SK-N-SH treated with all-trans-retinoic acid at 6 μM for 48 hours (cell line): ENCODE measurements at regions not wholly inside any gene's neighbourhood (a gene's known extent, or its start where the extent isn't known, plus 50 kb on each side); places are given as distances from the start of the nearest gene placed in this dataset.

Experiments used
- ATAC-seq: fragments of 200-7000 bp; cut with Tn5 transposase; 3 replicates; pipeline ENCODE4 v1.9.1; 2020; ENCODE audit warnings: mild to moderate bottlenecking, moderate library complexity
- BACH2 ChIP-seq: fragments of 250-450 bp; sonication (Bioruptor Pico); IDR thresholded peaks from 2 replicates; pipeline ENCODE4 v1.9.0; 2021; ENCODE audit warnings: mild to moderate bottlenecking, borderline replicate concordance
- CREB5 ChIP-seq: fragments of 250-450 bp; sonication (Bioruptor Pico); IDR thresholded peaks from 2 replicates; pipeline ENCODE4 v1.5.1; 2020; ENCODE audit warnings: low read depth, mild to moderate bottlenecking, moderate library complexity
- ISL1 ChIP-seq: fragments of 250-450 bp; sonication (Bioruptor Pico); IDR thresholded peaks from 2 replicates; pipeline ENCODE4 v2.1.2; 2022; ENCODE audit warnings: mild to moderate bottlenecking, moderate library complexity
- OSR1 ChIP-seq: fragments of 250-450 bp; sonication (Bioruptor Pico); IDR thresholded peaks from 2 replicates; pipeline ENCODE4 v1.8.0; 2022; ENCODE audit warnings: moderate library complexity, mild to moderate bottlenecking, inconsistent platforms
- PATZ1 ChIP-seq: fragments of 250-450 bp; sonication (Bioruptor Pico); IDR thresholded peaks from 2 replicates; pipeline ENCODE4 v1.8.0; 2020; ENCODE audit warnings: mild to moderate bottlenecking, moderate library complexity, borderline replicate concordance
- PPARA ChIP-seq: fragments of 250-450 bp; sonication (Bioruptor Pico); IDR thresholded peaks from 2 replicates; pipeline ENCODE4 v1.5.0; 2020; ENCODE audit warnings: mild to moderate bottlenecking, borderline replicate concordance
- RARB ChIP-seq: fragments of 250-450 bp; sonication (Bioruptor Pico); IDR thresholded peaks from 2 replicates; pipeline ENCODE4 v1.8.0; 2021; ENCODE audit warnings: mild to moderate bottlenecking, moderate library complexity
- SNAI2 ChIP-seq: fragments of 250-450 bp; sonication (Bioruptor Pico); IDR thresholded peaks from 2 replicates; pipeline ENCODE4 v1.5.0; 2020; ENCODE audit warnings: mild to moderate bottlenecking, moderate library complexity
- TCF4 ChIP-seq: fragments of 250-450 bp; sonication (Bioruptor Pico); IDR thresholded peaks from 2 replicates; pipeline ENCODE4 v1.8.0; 2021; ENCODE audit warnings: mild to moderate bottlenecking, moderate library complexity, borderline replicate concordance
- TOX ChIP-seq: fragments of 250-450 bp; sonication (Bioruptor Pico); IDR thresholded peaks from 2 replicates; pipeline ENCODE4 v1.8.0; 2021; ENCODE audit warnings: mild to moderate bottlenecking, moderate library complexity, borderline replicate concordance
- TSHZ2 ChIP-seq: fragments of 250-450 bp; sonication (Bioruptor Pico); IDR thresholded peaks from 2 replicates; pipeline ENCODE4 v1.5.0; 2020; ENCODE audit warnings: mild to moderate bottlenecking, moderate library complexity
- ZC3H10 ChIP-seq: fragments of 250-450 bp; sonication (Bioruptor Pico); IDR thresholded peaks from 2 replicates; pipeline ENCODE4 v1.5.1; 2021; ENCODE audit warnings: mild to moderate bottlenecking, moderate library complexity
- ZNF565 ChIP-seq: fragments of 450-650 bp; formaldehyde crosslinking; conservative IDR thresholded peaks from 2 replicates; pipeline ENCODE4 v1.5.0; 2020; ENCODE audit warnings: low read depth, mild to moderate bottlenecking, moderate library complexity
- ZNF70 ChIP-seq: fragments of 450-650 bp; formaldehyde crosslinking; IDR thresholded peaks from 2 replicates; pipeline ENCODE4 v1.5.0; 2020; ENCODE audit warnings: mild to moderate bottlenecking, moderate library complexity
- ZNF8 ChIP-seq: fragments of 450-650 bp; formaldehyde crosslinking; IDR thresholded peaks from 2 replicates; pipeline ENCODE4 v1.5.0; 2020; ENCODE audit warnings: mild to moderate bottlenecking, moderate library complexity
- TF ChIP-seq, protein P1 (sequence below): fragments of 250-450 bp; sonication (Bioruptor Pico); IDR thresholded peaks from 2 replicates; pipeline ENCODE4 v1.8.0; 2021; ENCODE audit warnings: low read depth, mild to moderate bottlenecking, moderate library complexity, borderline replicate concordance

- no peak for ATAC-seq
- no peak for TF ChIP-seq ZNF565 (CRISPR knock-in tag)
- TF ChIP-seq, protein P1, sequence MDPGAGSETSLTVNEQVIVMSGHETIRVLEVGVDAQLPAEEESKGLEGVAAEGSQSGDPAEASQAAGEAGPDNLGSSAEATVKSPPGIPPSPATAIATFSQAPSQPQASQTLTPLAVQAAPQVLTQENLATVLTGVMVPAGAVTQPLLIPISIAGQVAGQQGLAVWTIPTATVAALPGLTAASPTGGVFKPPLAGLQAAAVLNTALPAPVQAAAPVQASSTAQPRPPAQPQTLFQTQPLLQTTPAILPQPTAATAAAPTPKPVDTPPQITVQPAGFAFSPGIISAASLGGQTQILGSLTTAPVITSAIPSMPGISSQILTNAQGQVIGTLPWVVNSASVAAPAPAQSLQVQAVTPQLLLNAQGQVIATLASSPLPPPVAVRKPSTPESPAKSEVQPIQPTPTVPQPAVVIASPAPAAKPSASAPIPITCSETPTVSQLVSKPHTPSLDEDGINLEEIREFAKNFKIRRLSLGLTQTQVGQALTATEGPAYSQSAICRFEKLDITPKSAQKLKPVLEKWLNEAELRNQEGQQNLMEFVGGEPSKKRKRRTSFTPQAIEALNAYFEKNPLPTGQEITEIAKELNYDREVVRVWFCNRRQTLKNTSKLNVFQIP, result no peak
- TF ChIP-seq TSHZ2 (CRISPR knock-in tag), result no peak
- no peak for TF ChIP-seq CREB5
- no peak for TF ChIP-seq BACH2 (CRISPR knock-in tag)
- TF ChIP-seq ZNF8, result no peak
- TF ChIP-seq OSR1 (CRISPR knock-in tag), result no peak
- no peak for TF ChIP-seq ZC3H10
These were observed 390.2 kb upstream of the PRICKLE1 start for GRCh38 chr12:42979746-42980145.

DNA sequence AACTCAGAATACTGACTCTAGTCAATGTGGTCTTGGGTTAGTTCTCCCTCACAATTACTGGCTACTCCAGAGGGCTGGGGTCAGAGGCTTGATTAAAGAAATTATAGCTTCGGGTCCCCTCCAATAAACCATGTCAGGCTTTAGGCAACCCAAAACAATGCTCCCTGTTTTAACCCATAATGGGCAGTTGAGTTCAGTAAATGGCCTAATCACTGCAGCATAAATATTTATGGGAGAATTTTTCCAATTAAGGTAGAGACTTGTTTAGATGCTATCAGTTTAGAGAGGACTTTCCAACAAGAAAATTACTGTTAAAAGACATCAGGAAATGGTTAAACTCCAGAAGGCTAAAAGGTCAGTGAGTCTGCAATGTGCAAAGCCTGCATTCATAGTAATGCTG is 389.2 kb upstream of the PRICKLE1 start:
- TF ChIP-seq TCF4 (CRISPR knock-in tag) (peak; percentile 83; the same call in 1 of the 2 replicates), SNAI2 (CRISPR knock-in tag) (no peak), TOX (CRISPR knock-in tag) (no peak), RARB (CRISPR knock-in tag) (no peak), TSHZ2 (CRISPR knock-in tag) (peak; percentile 91)
- TF ChIP-seq, all 23 proteins: peak for 2
- ATAC-seq, result no peak

DNA sequence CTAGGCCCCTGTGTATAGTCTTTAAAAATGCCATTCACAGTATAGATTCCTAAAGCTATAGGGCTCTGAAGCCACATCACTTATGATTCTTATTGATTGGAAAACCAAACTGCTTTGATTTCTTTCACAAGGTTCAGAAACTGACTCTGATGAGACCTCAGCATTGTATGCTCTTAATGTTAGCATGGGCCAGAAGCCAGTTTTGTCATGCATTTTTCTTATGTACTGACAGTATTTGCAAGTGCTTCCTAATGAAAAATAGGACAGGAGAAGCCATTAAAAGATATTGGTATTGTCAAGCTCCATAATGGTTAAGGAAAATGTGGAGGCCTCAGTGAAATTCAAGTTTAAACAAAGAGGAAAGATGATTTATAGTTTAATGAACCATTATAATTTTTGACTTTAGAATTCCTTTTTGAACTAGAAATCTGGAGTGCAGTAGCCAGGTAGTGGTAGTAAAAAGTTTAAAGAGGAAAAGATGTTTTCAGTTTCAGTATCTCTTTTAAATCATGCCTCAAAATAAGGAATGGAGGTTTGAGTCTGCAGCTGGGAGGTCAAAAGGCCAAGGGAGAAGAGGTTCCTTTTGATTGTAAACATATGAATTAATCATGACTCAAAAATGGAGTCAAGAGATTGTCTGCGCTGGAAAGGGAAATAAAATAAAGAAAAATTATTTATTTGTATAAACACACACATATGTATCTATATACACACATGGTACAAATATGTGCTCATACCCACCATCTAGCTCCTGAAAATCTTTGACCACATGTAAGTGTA is 388.1 kb upstream of the PRICKLE1 start:
- TF ChIP-seq ZNF70 (CRISPR knock-in tag), result no peak
- 0 out of 2 replicates have a peak, but pooled peaks have one; percentile 14 for TF ChIP-seq ISL1 (CRISPR knock-in tag)
- TF ChIP-seq, all 23 proteins: peak for 1
- no peak for ATAC-seq

GRCh38 chr12:42976620-42977019 is 387.1 kb upstream of the PRICKLE1 start:
- no peak for TF ChIP-seq CREB5
- TF ChIP-seq TOX (CRISPR knock-in tag), result no peak
- no peak for TF ChIP-seq PPARA
- TF ChIP-seq ISL1 (CRISPR knock-in tag), result no peak
- TF ChIP-seq TCF4 (CRISPR knock-in tag), result no peak
- TF ChIP-seq ZNF70 (CRISPR knock-in tag), result no peak
- no peak for TF ChIP-seq PATZ1 (CRISPR knock-in tag)
- ATAC-seq, result no peak
